HepG2 (cell line): ENCODE measurements at regions not wholly inside any gene's neighbourhood (a gene's known extent, or its start where the extent isn't known, plus 50 kb on each side); places are given as distances from the start of the nearest gene placed in this dataset.

ENCODE experiments used
- FOXK1 ChIP-seq: sonication (generic); formaldehyde crosslinking; IDR thresholded peaks from 2 replicates; pipeline ENCODE4 v1.4.0; 2020; ENCODE audit warnings: low read depth, missing genetic modification reagents, borderline replicate concordance
- MTF2 ChIP-seq: sonication (generic); formaldehyde crosslinking; IDR thresholded peaks from 2 replicates; pipeline ENCODE4 v1.5.0; 2020; ENCODE audit warnings: missing genetic modification reagents, borderline replicate concordance
- NKX3-1 ChIP-seq: sonication (generic); formaldehyde crosslinking; IDR thresholded peaks from 2 replicates; pipeline ENCODE4 v1.5.0; 2020; ENCODE audit warnings: missing genetic modification reagents
- PHF20 ChIP-seq: sonication (generic); formaldehyde crosslinking; IDR thresholded peaks from 2 replicates; pipeline ENCODE4 v1.5.0; 2020; ENCODE audit warnings: mild to moderate bottlenecking, missing genetic modification reagents
- RFXAP ChIP-seq: sonication (generic); formaldehyde crosslinking; IDR thresholded peaks from 2 replicates; pipeline ENCODE4 v1.4.0; 2020; ENCODE audit warnings: missing genetic modification reagents, borderline replicate concordance
- SIX4 ChIP-seq: sonication (generic); formaldehyde crosslinking; IDR thresholded peaks from 2 replicates; pipeline ENCODE4 v1.4.0; 2020; ENCODE audit warnings: missing genetic modification reagents
- STAG1 ChIP-seq: sonication (generic); formaldehyde crosslinking; IDR thresholded peaks from 2 replicates; pipeline ENCODE4 v1.4.0; 2020; ENCODE audit warnings: missing genetic modification reagents
- ZMAT3 ChIP-seq: sonication (generic); formaldehyde crosslinking; conservative IDR thresholded peaks from 2 replicates; pipeline ENCODE4 v1.7.0; 2021; ENCODE audit warnings: missing genetic modification reagents
- ZNF550 ChIP-seq: sonication (generic); formaldehyde crosslinking; IDR thresholded peaks from 2 replicates; pipeline ENCODE4 v1.4.0; 2020; ENCODE audit warnings: mild to moderate bottlenecking, missing genetic modification reagents, borderline replicate concordance
- ZNF672 ChIP-seq: sonication (generic); formaldehyde crosslinking; IDR thresholded peaks from 2 replicates; pipeline ENCODE4 v1.8.1; 2022; ENCODE audit warnings: missing genetic modification reagents
- TF ChIP-seq, protein P1 (sequence below): sonication (generic); formaldehyde crosslinking; conservative IDR thresholded peaks from 2 replicates; pipeline ENCODE4 v1.8.0; 2022; ENCODE audit warnings: mild to moderate bottlenecking, moderate library complexity, missing genetic modification reagents
- TF ChIP-seq, protein P2 (sequence below), 2 experiments: fragments of 450-650 bp in 1 of 2; sonication (generic) in 1 of 2; formaldehyde crosslinking in 1 of 2; IDR thresholded peaks; 2 replicates each; pipeline versions ENCODE4 v1.6.1 to v1.8.0; 2016 to 2022; ENCODE audit warnings: antibody characterized with exemption in 1 of 2, mild to moderate bottlenecking in 1 of 2, missing genetic modification reagents in 1 of 2
- TF ChIP-seq, protein P3 (sequence below): sonication (generic); formaldehyde crosslinking; IDR thresholded peaks from 2 replicates; pipeline ENCODE4 v1.5.0; 2020; ENCODE audit warnings: mild to moderate bottlenecking, missing genetic modification reagents, borderline replicate concordance

DNA sequence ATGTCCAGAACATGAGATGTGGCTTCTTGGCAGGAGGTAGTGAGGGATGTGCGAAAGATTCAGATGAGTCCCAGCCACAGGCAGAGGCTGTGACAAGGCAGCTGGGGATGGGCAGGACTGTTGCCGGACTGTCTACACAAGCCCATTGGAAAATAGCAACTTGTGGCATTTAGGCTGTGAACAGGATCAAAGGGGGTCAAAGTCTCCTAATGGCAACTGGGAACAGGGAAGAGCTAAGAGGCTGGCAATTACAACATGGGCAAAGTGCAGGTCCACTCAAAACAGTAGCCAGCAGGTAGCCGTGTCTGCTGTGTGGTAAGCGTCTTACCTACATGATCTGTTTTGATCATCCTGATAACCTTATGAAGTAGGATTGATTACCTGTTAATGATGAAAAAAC, 254.2 kb upstream of the ZNF32 start (continued):
- TF ChIP-seq STAG1 (CRISPR knock-in tag): no peak
- TF ChIP-seq ZNF672 (CRISPR knock-in tag): no peak
- no peak for TF ChIP-seq RFXAP (CRISPR knock-in tag)
- no peak for TF ChIP-seq ZMAT3 (CRISPR knock-in tag)
- TF ChIP-seq, protein P1, sequence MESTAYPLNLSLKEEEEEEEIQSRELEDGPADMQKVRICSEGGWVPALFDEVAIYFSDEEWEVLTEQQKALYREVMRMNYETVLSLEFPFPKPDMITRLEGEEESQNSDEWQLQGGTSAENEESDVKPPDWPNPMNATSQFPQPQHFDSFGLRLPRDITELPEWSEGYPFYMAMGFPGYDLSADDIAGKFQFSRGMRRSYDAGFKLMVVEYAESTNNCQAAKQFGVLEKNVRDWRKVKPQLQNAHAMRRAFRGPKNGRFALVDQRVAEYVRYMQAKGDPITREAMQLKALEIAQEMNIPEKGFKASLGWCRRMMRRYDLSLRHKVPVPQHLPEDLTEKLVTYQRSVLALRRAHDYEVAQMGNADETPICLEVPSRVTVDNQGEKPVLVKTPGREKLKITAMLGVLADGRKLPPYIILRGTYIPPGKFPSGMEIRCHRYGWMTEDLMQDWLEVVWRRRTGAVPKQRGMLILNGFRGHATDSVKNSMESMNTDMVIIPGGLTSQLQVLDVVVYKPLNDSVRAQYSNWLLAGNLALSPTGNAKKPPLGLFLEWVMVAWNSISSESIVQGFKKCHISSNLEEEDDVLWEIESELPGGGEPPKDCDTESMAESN (CRISPR knock-in tag): no peak
- no peak for TF ChIP-seq MTF2 (CRISPR knock-in tag)
- no peak for TF ChIP-seq ZNF550
- TF ChIP-seq, protein P2, sequence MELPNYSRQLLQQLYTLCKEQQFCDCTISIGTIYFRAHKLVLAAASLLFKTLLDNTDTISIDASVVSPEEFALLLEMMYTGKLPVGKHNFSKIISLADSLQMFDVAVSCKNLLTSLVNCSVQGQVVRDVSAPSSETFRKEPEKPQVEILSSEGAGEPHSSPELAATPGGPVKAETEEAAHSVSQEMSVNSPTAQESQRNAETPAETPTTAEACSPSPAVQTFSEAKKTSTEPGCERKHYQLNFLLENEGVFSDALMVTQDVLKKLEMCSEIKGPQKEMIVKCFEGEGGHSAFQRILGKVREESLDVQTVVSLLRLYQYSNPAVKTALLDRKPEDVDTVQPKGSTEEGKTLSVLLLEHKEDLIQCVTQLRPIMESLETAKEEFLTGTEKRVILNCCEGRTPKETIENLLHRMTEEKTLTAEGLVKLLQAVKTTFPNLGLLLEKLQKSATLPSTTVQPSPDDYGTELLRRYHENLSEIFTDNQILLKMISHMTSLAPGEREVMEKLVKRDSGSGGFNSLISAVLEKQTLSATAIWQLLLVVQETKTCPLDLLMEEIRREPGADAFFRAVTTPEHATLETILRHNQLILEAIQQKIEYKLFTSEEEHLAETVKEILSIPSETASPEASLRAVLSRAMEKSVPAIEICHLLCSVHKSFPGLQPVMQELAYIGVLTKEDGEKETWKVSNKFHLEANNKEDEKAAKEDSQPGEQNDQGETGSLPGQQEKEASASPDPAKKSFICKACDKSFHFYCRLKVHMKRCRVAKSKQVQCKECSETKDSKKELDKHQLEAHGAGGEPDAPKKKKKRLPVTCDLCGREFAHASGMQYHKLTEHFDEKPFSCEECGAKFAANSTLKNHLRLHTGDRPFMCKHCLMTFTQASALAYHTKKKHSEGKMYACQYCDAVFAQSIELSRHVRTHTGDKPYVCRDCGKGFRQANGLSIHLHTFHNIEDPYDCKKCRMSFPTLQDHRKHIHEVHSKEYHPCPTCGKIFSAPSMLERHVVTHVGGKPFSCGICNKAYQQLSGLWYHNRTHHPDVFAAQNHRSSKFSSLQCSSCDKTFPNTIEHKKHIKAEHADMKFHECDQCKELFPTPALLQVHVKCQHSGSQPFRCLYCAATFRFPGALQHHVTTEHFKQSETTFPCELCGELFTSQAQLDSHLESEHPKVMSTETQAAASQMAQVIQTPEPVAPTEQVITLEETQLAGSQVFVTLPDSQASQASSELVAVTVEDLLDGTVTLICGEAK (IDR thresholded peaks at IDR 0.05): no peak
- TF ChIP-seq, protein P2 (CRISPR knock-in tag; IDR thresholded peaks at IDR 0.05): 0 out of 2 replicates have a peak, but pooled peaks have one; percentile 31
- TF ChIP-seq, protein P3, sequence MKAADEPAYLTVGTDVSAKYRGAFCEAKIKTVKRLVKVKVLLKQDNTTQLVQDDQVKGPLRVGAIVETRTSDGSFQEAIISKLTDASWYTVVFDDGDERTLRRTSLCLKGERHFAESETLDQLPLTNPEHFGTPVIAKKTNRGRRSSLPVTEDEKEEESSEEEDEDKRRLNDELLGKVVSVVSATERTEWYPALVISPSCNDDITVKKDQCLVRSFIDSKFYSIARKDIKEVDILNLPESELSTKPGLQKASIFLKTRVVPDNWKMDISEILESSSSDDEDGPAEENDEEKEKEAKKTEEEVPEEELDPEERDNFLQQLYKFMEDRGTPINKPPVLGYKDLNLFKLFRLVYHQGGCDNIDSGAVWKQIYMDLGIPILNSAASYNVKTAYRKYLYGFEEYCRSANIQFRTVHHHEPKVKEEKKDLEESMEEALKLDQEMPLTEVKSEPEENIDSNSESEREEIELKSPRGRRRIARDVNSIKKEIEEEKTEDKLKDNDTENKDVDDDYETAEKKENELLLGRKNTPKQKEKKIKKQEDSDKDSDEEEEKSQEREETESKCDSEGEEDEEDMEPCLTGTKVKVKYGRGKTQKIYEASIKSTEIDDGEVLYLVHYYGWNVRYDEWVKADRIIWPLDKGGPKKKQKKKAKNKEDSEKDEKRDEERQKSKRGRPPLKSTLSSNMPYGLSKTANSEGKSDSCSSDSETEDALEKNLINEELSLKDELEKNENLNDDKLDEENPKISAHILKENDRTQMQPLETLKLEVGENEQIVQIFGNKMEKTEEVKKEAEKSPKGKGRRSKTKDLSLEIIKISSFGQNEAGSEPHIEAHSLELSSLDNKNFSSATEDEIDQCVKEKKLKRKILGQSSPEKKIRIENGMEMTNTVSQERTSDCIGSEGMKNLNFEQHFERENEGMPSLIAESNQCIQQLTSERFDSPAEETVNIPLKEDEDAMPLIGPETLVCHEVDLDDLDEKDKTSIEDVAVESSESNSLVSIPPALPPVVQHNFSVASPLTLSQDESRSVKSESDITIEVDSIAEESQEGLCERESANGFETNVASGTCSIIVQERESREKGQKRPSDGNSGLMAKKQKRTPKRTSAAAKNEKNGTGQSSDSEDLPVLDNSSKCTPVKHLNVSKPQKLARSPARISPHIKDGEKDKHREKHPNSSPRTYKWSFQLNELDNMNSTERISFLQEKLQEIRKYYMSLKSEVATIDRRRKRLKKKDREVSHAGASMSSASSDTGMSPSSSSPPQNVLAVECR (CRISPR knock-in tag): no peak
- no peak for TF ChIP-seq PHF20 (CRISPR knock-in tag)
- TF ChIP-seq FOXK1 (CRISPR knock-in tag): peak; percentile 73; the same call in 1 of the 2 replicates
- no peak for TF ChIP-seq NKX3-1
- no peak for TF ChIP-seq SIX4 (CRISPR knock-in tag)
